Adrenal gland (tissue), 5 donors: ENCODE measurements at regions not wholly inside any gene's neighbourhood (a gene's known extent, or its start where the extent isn't known, plus 50 kb on each side); places are given as distances from the start of the nearest gene placed in this dataset.

Experiments used
- CTCF ChIP-seq, 6 experiments: fragments of 450-650 bp in 4 of 6; fragments of 200-600 bp in 2 of 6; sonication (generic) in 1 of 6; IDR thresholded peaks; 1 replicate in 5 of 6; 2 replicates in 1 of 6; pipeline versions ENCODE4 v1.5.1 to v1.8.0; 2016 to 2021; ENCODE audit warnings: antibody characterized with exemption in 6 of 6, mild to moderate bottlenecking in 2 of 6, moderate library complexity in 1 of 6
- POLR2A ChIP-seq, 2 donors: fragments of 450-650 bp; IDR thresholded peaks; one replicate each; pipeline ENCODE4 v1.6.1; 2017; ENCODE audit warnings: antibody characterized with exemption in 2 of 2, mild to moderate bottlenecking in 2 of 2, moderate library complexity in 1 of 2
- donor health status: DM: no; HTN: no; CAD: no.

GRCh38 chr4:128564081-128564630, 245.3 kb upstream of the JADE1 start:
- TF ChIP-seq CTCF (IDR thresholded peaks at IDR 0.05) (no peak), POLR2A (IDR thresholded peaks at IDR 0.05) (no peak)
